CD4-positive, alpha-beta memory T cell (primary cell): ENCODE measurements at regions not wholly inside any gene's neighbourhood (a gene's known extent, or its start where the extent isn't known, plus 50 kb on each side); places are given as distances from the start of the nearest gene placed in this dataset.

Source experiments
- CTCF ChIA-PET: fragments of 350-600 bp; sonication (Branson Sonifier 250); formaldehyde crosslinking; loops from one replicate; lab custom pipeline; 2021; ENCODE audit warnings: inconsistent platforms; ENCODE audit not compliant: partially characterized antibody; lab: Charles Lee
- POLR2A ChIA-PET: fragments of 350-600 bp; sonication (Branson Sonifier 250); formaldehyde crosslinking; loops from one replicate; lab custom pipeline; 2021; ENCODE audit not compliant: partially characterized antibody; lab: Charles Lee
- DNase-seq, 5 donors: peaks; one replicate each; pipeline versions ENCODE4 v3.0.0 to v3.0.0-alpha.2; 2020 to 2022; ENCODE audit warnings: mixed read lengths in 1 of 5
- H3K27ac ChIP-seq: one replicate; pipeline ENCODE4 v1.7.0; 2013; ENCODE audit warnings: low read depth, low read length
- H3K27me3 ChIP-seq: 2 replicates; pipeline ENCODE4 v1.7.0; 2013; ENCODE audit warnings: mild to moderate bottlenecking, low read length, moderate library complexity; ENCODE audit not compliant: insufficient read depth
- H3K36me3 ChIP-seq: 2 replicates; pipeline ENCODE4 v1.7.0; 2013; ENCODE audit warnings: mild to moderate bottlenecking, low read length, moderate library complexity; ENCODE audit not compliant: insufficient read depth
- H3K4me1 ChIP-seq: 2 replicates; pipeline ENCODE4 v1.7.0; 2013; ENCODE audit warnings: mild to moderate bottlenecking, low read length, moderate library complexity; ENCODE audit not compliant: insufficient read depth
- H3K4me3 ChIP-seq, 2 donors: one replicate each; pipeline ENCODE4 v1.7.0; 2013; ENCODE audit warnings: low read length in 2 of 2, mild to moderate bottlenecking in 1 of 2
- H3K9me3 ChIP-seq, 2 donors: one replicate each; pipeline ENCODE4 v1.7.0; 2013; ENCODE audit warnings: low read length in 2 of 2, control low read depth in 1 of 2; ENCODE audit not compliant: control insufficient read depth in 1 of 2
- H3K27ac Mint-ChIP-seq, 7 donors: one replicate each; pipeline ENCODE4 v1.8.0; 2020 to 2021; ENCODE audit warnings: mixed read lengths in 7 of 7, mild to moderate bottlenecking in 6 of 7, inconsistent platforms in 3 of 7, moderate library complexity in 3 of 7
- H3K27me3 Mint-ChIP-seq, 2 donors: one replicate each; pipeline ENCODE4 v1.8.0; 2020 to 2021; ENCODE audit warnings: mixed read lengths in 2 of 2
- H3K36me3 Mint-ChIP-seq, 2 donors: one replicate each; pipeline ENCODE4 v1.8.0; 2020 to 2021; ENCODE audit warnings: mixed read lengths in 2 of 2, inconsistent platforms in 1 of 2, mild to moderate bottlenecking in 1 of 2
- H3K4me1 Mint-ChIP-seq, 4 donors: one replicate each; pipeline ENCODE4 v1.8.0; 2020 to 2021; ENCODE audit warnings: mixed read lengths in 4 of 4, mild to moderate bottlenecking in 1 of 4
- H3K4me3 Mint-ChIP-seq, 8 donors: one replicate each; pipeline ENCODE4 v1.8.0; 2020 to 2021; ENCODE audit warnings: mixed read lengths in 8 of 8, mild to moderate bottlenecking in 7 of 8, moderate library complexity in 6 of 8, inconsistent platforms in 3 of 8
- H3K9me3 Mint-ChIP-seq, 8 donors: one replicate each; pipeline ENCODE4 v1.8.0; 2020 to 2021; ENCODE audit warnings: mixed read lengths in 8 of 8, mild to moderate bottlenecking in 5 of 8, inconsistent platforms in 3 of 8, moderate library complexity in 1 of 8
- intact Hi-C: fragments of 100-400 bp; cut with micrococcal nuclease; formaldehyde crosslinking; loops from one replicate; pipeline ENCODE4 v1.15.1; 2023

DNA sequence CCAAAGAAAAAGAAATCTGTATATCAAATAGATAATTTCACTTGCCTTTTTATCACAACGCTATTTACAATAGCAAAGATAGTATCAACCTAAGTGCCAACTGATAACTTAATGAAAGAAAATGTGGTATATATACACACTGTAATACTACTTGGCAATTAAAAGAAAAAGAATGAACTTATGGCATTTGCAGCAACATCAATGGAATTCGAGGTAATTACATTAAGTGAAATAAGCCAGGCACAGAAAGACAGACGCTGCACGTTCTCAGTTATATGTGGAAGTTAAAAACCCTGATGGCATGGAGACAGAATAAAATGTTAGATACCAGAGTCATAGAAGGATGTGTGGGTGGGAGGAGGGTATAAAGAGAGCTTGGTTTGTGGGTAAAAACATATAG lies 1260.5 kb upstream of the PCDH9 start:
- Histone ChIP-seq H3K36me3 (no peaks in the 10 kb centered on the region), H3K4me3 (no peak overlapping the region), H3K4me1 (no peaks in the 10 kb centered on the region), H3K9me3 (no peaks in the 10 kb centered on the region), H3K27ac (no peak overlapping the region), H3K27me3 (no peaks in the 10 kb centered on the region)
- no peak for DNase-seq
- H3K4me1 Mint-ChIP-seq = no peaks in the 10 kb centered on the region
- H3K36me3 Mint-ChIP-seq = no peaks in the 10 kb centered on the region
- POLR2A ChIA-PET = no interaction called here
- H3K27ac Mint-ChIP-seq = no peak overlapping the region
- intact Hi-C loops = loop anchor here (10.0 kb wide), 1 partner anchor 64 kb away; no protein-coding TSS in a partner anchor
- no peaks in the 10 kb centered on the region for H3K27me3 Mint-ChIP-seq
- peaks cover 0 to 11% (median 5%) of the 10 kb centered on the region in 8 donors for H3K9me3 Mint-ChIP-seq
- H3K4me3 Mint-ChIP-seq = no peak overlapping the region
- CTCF ChIA-PET = no interaction called here

DNA sequence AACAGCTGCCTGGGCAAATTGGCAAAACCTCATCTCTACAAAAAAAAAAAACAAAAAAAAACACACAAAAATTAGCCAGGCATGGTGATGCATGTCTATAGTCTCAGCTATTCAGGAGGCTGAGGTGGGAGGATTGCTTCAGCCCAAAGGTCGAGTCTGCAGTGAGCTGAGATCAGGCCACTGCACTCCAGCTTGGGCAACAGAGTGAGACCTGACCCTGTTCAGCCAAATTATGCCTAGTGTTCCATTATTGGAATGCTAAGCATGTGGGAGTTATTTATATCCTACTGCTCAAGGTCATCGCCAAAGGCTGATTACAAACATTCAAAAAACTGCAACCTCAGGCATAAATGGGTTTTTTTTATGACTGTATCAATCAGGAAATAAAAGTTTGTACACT lies 1251.0 kb upstream of the PCDH9 start:
- H3K9me3 Mint-ChIP-seq = peaks cover 0 to 9% (median 5%) of the 10 kb centered on the region in 8 donors
- no peak overlapping the region for H3K27ac Mint-ChIP-seq
- ChIA-PET CTCF (no interaction called here), POLR2A (no interaction called here)
- intact Hi-C loops = no loop called here
- no peak overlapping the region for H3K4me3 Mint-ChIP-seq
- no peak overlapping the region for H3K27ac ChIP-seq
- DNase-seq = no peak
- no peak overlapping the region for H3K4me3 ChIP-seq
- H3K27me3 Mint-ChIP-seq = no peaks in the 10 kb centered on the region
- no peaks in the 10 kb centered on the region for H3K36me3 ChIP-seq
- no peaks in the 10 kb centered on the region for H3K9me3 ChIP-seq
- H3K4me1 Mint-ChIP-seq = no peaks in the 10 kb centered on the region
- H3K27me3 ChIP-seq = no peaks in the 10 kb centered on the region
- H3K36me3 Mint-ChIP-seq = no peaks in the 10 kb centered on the region
- no peaks in the 10 kb centered on the region for H3K4me1 ChIP-seq

DNA sequence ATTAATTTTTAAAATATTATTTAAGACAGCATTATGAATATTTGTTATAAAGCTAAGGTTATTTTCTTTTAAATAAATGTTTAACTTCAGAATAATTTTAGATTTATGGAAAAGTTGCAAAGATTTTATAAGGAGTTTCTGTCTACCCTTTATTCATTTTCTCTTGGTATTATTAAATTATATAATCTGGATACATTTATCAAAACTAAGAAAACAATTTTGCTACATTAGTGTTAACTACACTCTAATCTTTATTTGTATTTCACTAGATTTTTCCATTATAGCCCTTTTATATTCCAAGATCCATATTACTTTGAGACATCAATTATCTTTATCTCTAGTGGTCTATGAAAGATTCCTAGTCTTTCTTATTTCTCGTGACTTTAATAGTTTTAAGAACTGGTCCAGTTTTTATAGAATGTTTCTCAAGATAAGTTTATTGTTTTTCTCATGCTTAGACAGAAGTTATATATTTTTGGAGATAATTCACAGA lies 1243.7 kb upstream of the PCDH9 start:
- no peak overlapping the region for H3K27ac Mint-ChIP-seq
- H3K27me3 Mint-ChIP-seq = no peaks in the 10 kb centered on the region
- Histone ChIP-seq H3K27me3 (no peaks in the 10 kb centered on the region), H3K4me3 (no peak overlapping the region), H3K9me3 (no peaks in the 10 kb centered on the region), H3K36me3 (no peaks in the 10 kb centered on the region), H3K27ac (no peak overlapping the region), H3K4me1 (no peaks in the 10 kb centered on the region)
- intact Hi-C loops = no loop called here
- no peaks in the 10 kb centered on the region for H3K4me1 Mint-ChIP-seq
- ChIA-PET CTCF (no interaction called here), POLR2A (no interaction called here)
- no peak for DNase-seq
- no peaks in the 10 kb centered on the region for H3K36me3 Mint-ChIP-seq
- peaks cover 0 to 11% (median 2%) of the 10 kb centered on the region in 8 donors for H3K9me3 Mint-ChIP-seq
- H3K4me3 Mint-ChIP-seq = no peak overlapping the region

DNA sequence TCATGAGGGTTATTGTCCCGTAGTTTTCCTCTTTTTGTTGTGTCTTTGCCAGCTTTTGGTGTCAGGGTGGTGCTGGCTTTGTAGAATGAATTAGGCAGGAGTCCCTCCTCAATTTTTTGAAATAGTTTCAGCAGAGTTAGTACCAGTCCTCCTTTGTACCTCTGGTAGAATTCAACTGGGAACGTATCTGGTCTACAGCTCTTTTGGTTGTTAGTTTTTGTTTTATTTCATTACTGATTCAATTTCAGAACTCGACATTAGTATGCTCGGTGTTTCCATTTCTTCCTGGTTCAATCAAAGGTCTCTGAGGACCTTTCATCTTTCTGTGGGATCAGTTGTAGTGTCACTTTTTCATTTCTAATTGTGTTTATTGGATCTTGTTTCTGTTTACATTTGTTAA lies 1237.0 kb upstream of the PCDH9 start:
- Histone ChIP-seq H3K4me3 (no peak overlapping the region), H3K36me3 (no peaks in the 10 kb centered on the region), H3K27me3 (no peaks in the 10 kb centered on the region), H3K4me1 (no peaks in the 10 kb centered on the region), H3K9me3 (no peaks in the 10 kb centered on the region), H3K27ac (no peak overlapping the region)
- POLR2A ChIA-PET = no interaction called here
- Mint-ChIP-seq H3K4me1 (no peaks in the 10 kb centered on the region), H3K9me3 (peaks cover 0 to 15% (median 9%) of the 10 kb centered on the region in 8 donors), H3K27me3 (no peaks in the 10 kb centered on the region), H3K36me3 (no peaks in the 10 kb centered on the region), H3K27ac (no peak overlapping the region), H3K4me3 (no peak overlapping the region)
- intact Hi-C loops = no loop called here
- CTCF ChIA-PET = no interaction called here
- DNase-seq = no peak

DNA sequence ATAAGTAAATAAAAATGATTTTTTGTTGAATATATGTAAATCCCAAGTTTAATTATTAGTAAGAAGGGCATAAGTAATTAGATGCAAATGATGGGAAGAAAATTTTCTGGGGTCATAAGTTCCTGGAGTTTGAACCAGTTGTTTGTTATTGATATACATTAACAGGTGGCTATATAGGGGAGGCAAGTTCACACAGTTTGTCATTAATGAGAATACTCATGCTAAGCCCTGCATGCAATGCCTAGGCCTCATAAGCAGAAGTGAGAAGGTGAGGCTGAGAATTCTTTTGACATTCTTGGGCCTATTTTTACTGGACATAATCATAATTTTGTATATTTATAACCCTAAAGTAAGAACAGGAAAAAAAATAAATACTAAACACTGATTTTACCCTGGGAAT lies 1210.7 kb upstream of the PCDH9 start:
- intact Hi-C loops = no loop called here
- H3K27ac ChIP-seq = no peak overlapping the region
- H3K27me3 Mint-ChIP-seq = no peaks in the 10 kb centered on the region
- no peaks in the 10 kb centered on the region for H3K4me1 Mint-ChIP-seq
- no peak overlapping the region for H3K4me3 Mint-ChIP-seq
- no peak for DNase-seq
- peaks cover 0 to 10% (median 2%) of the 10 kb centered on the region in 8 donors for H3K9me3 Mint-ChIP-seq
- H3K27ac Mint-ChIP-seq = no peak overlapping the region
- H3K4me1 ChIP-seq = no peaks in the 10 kb centered on the region
- CTCF ChIA-PET = no interaction called here
- H3K36me3 ChIP-seq = no peaks in the 10 kb centered on the region
- no peak overlapping the region for H3K4me3 ChIP-seq
- POLR2A ChIA-PET = no interaction called here
- no peaks in the 10 kb centered on the region for H3K36me3 Mint-ChIP-seq
- no peaks in the 10 kb centered on the region for H3K27me3 ChIP-seq
- H3K9me3 ChIP-seq = no peaks in the 10 kb centered on the region

DNA sequence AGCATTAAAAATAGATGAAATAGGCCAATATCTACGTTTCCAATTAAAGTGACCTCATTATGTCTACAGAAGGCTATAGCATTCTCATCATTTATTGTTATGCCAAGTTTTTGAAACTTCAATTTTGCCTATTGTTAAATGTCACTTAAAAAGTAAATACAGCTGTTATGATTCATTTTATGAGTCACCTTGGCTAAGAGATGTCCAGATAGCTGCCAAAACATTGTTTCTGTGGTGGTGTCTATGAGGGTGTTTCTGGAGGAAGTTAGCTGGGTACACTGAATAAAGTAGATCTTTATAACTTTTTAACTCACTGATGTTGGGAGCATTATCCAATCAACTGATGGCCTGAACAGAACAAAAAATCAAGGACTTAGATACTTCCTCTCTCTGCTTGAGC lies 1209.7 kb upstream of the PCDH9 start:
- H3K27me3 Mint-ChIP-seq = no peaks in the 10 kb centered on the region
- Histone ChIP-seq H3K9me3 (no peaks in the 10 kb centered on the region), H3K36me3 (no peaks in the 10 kb centered on the region), H3K4me1 (no peaks in the 10 kb centered on the region), H3K27ac (no peak overlapping the region), H3K27me3 (no peaks in the 10 kb centered on the region), H3K4me3 (no peak overlapping the region)
- no peak overlapping the region for H3K27ac Mint-ChIP-seq
- DNase-seq = no peak
- intact Hi-C loops = no loop called here
- CTCF ChIA-PET = no interaction called here
- POLR2A ChIA-PET = no interaction called here
- H3K9me3 Mint-ChIP-seq = peaks cover 0 to 6% (median 0%) of the 10 kb centered on the region in 8 donors
- no peaks in the 10 kb centered on the region for H3K4me1 Mint-ChIP-seq
- H3K4me3 Mint-ChIP-seq = no peak overlapping the region
- no peaks in the 10 kb centered on the region for H3K36me3 Mint-ChIP-seq

DNA sequence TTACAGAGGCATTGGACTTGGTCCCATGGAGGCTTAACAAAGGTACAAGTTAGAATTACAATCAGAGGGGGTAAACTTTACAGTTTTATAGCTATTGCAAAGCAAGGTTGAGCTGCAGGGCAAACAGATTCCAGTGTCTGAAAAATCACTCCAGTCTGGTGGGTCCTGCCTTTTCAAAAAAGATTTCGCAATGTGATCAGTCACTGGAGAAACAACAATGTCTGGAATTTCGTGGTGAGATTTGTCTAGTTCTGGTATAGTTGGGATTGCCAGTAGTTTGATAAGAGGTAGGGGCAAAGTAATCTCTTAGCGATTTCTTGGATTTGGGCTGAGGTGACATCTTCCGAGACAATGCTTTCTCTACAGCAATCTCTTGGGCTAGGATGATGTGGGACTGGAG lies 1198.2 kb upstream of the PCDH9 start:
- no peaks in the 10 kb centered on the region for H3K4me1 ChIP-seq
- H3K4me3 Mint-ChIP-seq = no peak overlapping the region
- no peaks in the 10 kb centered on the region for H3K27me3 Mint-ChIP-seq
- no peaks in the 10 kb centered on the region for H3K9me3 ChIP-seq
- H3K27ac Mint-ChIP-seq = no peak overlapping the region
- intact Hi-C loops = no loop called here
- POLR2A ChIA-PET = no interaction called here
- H3K9me3 Mint-ChIP-seq = peaks cover 3 to 21% (median 11%) of the 10 kb centered on the region in 8 donors
- CTCF ChIA-PET = no interaction called here
- H3K4me3 ChIP-seq = no peak overlapping the region
- H3K4me1 Mint-ChIP-seq = no peaks in the 10 kb centered on the region
- no peaks in the 10 kb centered on the region for H3K36me3 Mint-ChIP-seq
- no peak overlapping the region for H3K27ac ChIP-seq
- H3K27me3 ChIP-seq = no peaks in the 10 kb centered on the region
- no peak for DNase-seq
- H3K36me3 ChIP-seq = no peaks in the 10 kb centered on the region

DNA sequence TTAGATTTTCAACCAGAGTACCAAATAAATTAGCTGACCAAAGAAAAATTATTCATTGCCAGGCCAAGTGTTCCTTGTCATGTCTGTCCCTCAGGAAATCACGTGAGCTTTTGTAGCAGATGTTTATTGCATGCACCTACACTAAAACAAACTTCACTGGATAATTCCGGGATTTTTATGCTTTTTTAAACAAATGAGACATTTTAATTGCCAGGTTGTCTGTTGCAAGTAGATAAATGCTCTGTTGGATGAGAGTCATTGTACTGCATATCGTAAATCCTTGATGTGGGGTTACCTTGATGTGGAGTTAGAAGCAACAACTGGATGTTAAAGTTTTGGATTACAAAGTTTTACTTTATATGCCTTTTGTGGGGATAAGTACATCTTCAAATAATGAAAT lies 1187.7 kb upstream of the PCDH9 start:
- intact Hi-C loops = no loop called here
- Mint-ChIP-seq H3K27ac (no peak overlapping the region), H3K4me3 (no peak overlapping the region), H3K36me3 (no peaks in the 10 kb centered on the region), H3K9me3 (peaks cover 2 to 27% (median 8%) of the 10 kb centered on the region in 8 donors), H3K27me3 (no peaks in the 10 kb centered on the region), H3K4me1 (no peaks in the 10 kb centered on the region)
- POLR2A ChIA-PET = no interaction called here
- no peaks in the 10 kb centered on the region for H3K9me3 ChIP-seq
- no peaks in the 10 kb centered on the region for H3K27me3 ChIP-seq
- no peaks in the 10 kb centered on the region for H3K36me3 ChIP-seq
- no peak overlapping the region for H3K4me3 ChIP-seq
- DNase-seq = no peak
- no peaks in the 10 kb centered on the region for H3K4me1 ChIP-seq
- no peak overlapping the region for H3K27ac ChIP-seq
- CTCF ChIA-PET = no interaction called here
